ENCODE measurements at regions not wholly inside any gene's neighbourhood (a gene's known extent, or its start where the extent isn't known, plus 50 kb on each side); places are given as distances from the start of the nearest gene placed in this dataset.

GRCh38 chr1:82391712-82392111 lies 591.0 kb downstream of the ADGRL2 start:
- Mint-ChIP-seq H3K27me3 (ENCODE audit: unreplicated experiment) (no peaks in the 10 kb centered on the region), H3K4me1 (ENCODE audit: unreplicated experiment) (peaks cover 19% of the 10 kb centered on the region), H3K36me3 (ENCODE audit: unreplicated experiment) (no peaks in the 10 kb centered on the region), H3K27ac (ENCODE audit: unreplicated experiment) (no peak overlapping the region), H3K4me3 (ENCODE audit: unreplicated experiment) (no peak overlapping the region), H3K9me3 (ENCODE audit: unreplicated experiment) (no peaks in the 10 kb centered on the region)
- DNase-seq (ENCODE audit: extremely low spot score, unreplicated experiment): no peak
- no peak for TF ChIP-seq CTCF (IDR thresholded peaks at IDR 0.05)

- Mint-ChIP-seq H3K36me3 (ENCODE audit: unreplicated experiment) (no peaks in the 10 kb centered on the region), H3K27me3 (ENCODE audit: unreplicated experiment) (no peaks in the 10 kb centered on the region), H3K4me3 (ENCODE audit: unreplicated experiment) (no peak overlapping the region), H3K4me1 (ENCODE audit: unreplicated experiment) (peaks cover 24% of the 10 kb centered on the region), H3K9me3 (ENCODE audit: unreplicated experiment) (no peaks in the 10 kb centered on the region), H3K27ac (ENCODE audit: unreplicated experiment) (no peak overlapping the region)
- TF ChIP-seq CTCF (IDR thresholded peaks at IDR 0.05): no peak
- DNase-seq (ENCODE audit: extremely low spot score, unreplicated experiment): no peak
These were observed 589.9 kb downstream of the ADGRL2 start for GRCh38 chr1:82390627-82391026.

- no peaks in the 10 kb centered on the region for H3K36me3 Mint-ChIP-seq (ENCODE audit: unreplicated experiment)
- no peak for TF ChIP-seq CTCF (IDR thresholded peaks at IDR 0.05)
- no peaks in the 10 kb centered on the region for H3K27me3 Mint-ChIP-seq (ENCODE audit: unreplicated experiment)
- H3K4me3 Mint-ChIP-seq (ENCODE audit: unreplicated experiment): no peak overlapping the region
- no peaks in the 10 kb centered on the region for H3K9me3 Mint-ChIP-seq (ENCODE audit: unreplicated experiment)
- peaks cover 24% of the 10 kb centered on the region for H3K4me1 Mint-ChIP-seq (ENCODE audit: unreplicated experiment)
- DNase-seq (ENCODE audit: extremely low spot score, unreplicated experiment): no peak
- no peak overlapping the region for H3K27ac Mint-ChIP-seq (ENCODE audit: unreplicated experiment)
These were observed 587.9 kb downstream of the ADGRL2 start for GRCh38 chr1:82388679-82389078.

- Mint-ChIP-seq H3K4me1 (ENCODE audit: unreplicated experiment) (peaks cover 15% of the 10 kb centered on the region), H3K9me3 (ENCODE audit: unreplicated experiment) (no peaks in the 10 kb centered on the region), H3K27ac (ENCODE audit: unreplicated experiment) (no peak overlapping the region), H3K36me3 (ENCODE audit: unreplicated experiment) (no peaks in the 10 kb centered on the region), H3K27me3 (ENCODE audit: unreplicated experiment) (no peaks in the 10 kb centered on the region), H3K4me3 (ENCODE audit: unreplicated experiment) (no peak overlapping the region)
- TF ChIP-seq CTCF (IDR thresholded peaks at IDR 0.05): no peak
- DNase-seq (ENCODE audit: extremely low spot score, unreplicated experiment): no peak
These were observed 586.3 kb downstream of the ADGRL2 start for GRCh38 chr1:82387012-82387366.

GRCh38 chr1:82386365-82387011 lies 585.8 kb downstream of the ADGRL2 start:
- TF ChIP-seq CTCF (IDR thresholded peaks at IDR 0.05): no peak
- Mint-ChIP-seq H3K4me3 (ENCODE audit: unreplicated experiment) (no peak overlapping the region), H3K4me1 (ENCODE audit: unreplicated experiment) (peaks cover 15% of the 10 kb centered on the region), H3K36me3 (ENCODE audit: unreplicated experiment) (no peaks in the 10 kb centered on the region), H3K27me3 (ENCODE audit: unreplicated experiment) (no peaks in the 10 kb centered on the region), H3K9me3 (ENCODE audit: unreplicated experiment) (no peaks in the 10 kb centered on the region), H3K27ac (ENCODE audit: unreplicated experiment) (no peak overlapping the region)
- DNase-seq (ENCODE audit: extremely low spot score, unreplicated experiment): no peak

Measured in osteocyte (in vitro differentiated cells).